Lower leg skin (tissue), 3 donors: ENCODE measurements at regions not wholly inside any gene's neighbourhood (a gene's known extent, or its start where the extent isn't known, plus 50 kb on each side); places are given as distances from the start of the nearest gene placed in this dataset.

Experiments used
- CTCF ChIP-seq, 3 donors: fragments of 450-650 bp; IDR thresholded peaks; one replicate each; pipeline ENCODE4 v1.5.1; 2016; ENCODE audit warnings: antibody characterized with exemption in 3 of 3, mild to moderate bottlenecking in 3 of 3, moderate library complexity in 2 of 3
- POLR2A ChIP-seq, 2 donors: fragments of 450-650 bp; IDR thresholded peaks; one replicate each; pipeline ENCODE4 v1.6.1; 2016 to 2017; ENCODE audit warnings: antibody characterized with exemption in 2 of 2, mild to moderate bottlenecking in 1 of 2, moderate library complexity in 1 of 2

GRCh38 chr6:133799043-133799442 is 89.9 kb upstream of the TCF21 start:
- TF ChIP-seq POLR2A (IDR thresholded peaks at IDR 0.05) (no peak), CTCF (IDR thresholded peaks at IDR 0.05) (no peak)
